ENCODE measurements at regions not wholly inside any gene's neighbourhood (a gene's known extent, or its start where the extent isn't known, plus 50 kb on each side); places are given as distances from the start of the nearest gene placed in this dataset.

GRCh38 chr16:11481987-11482386, 104.7 kb downstream of the LITAF start:
- Histone ChIP-seq H3K36me3 (ENCODE audit: insufficient read depth, low read length) (no peaks in the 10 kb centered on the region), H3K4me2 (ENCODE audit: low read length) (no peak overlapping the region), H3K27me3 (ENCODE audit: control insufficient read depth, insufficient read depth, low read length) (no peaks in the 10 kb centered on the region), H3K9ac (ENCODE audit: low read depth, low read length) (no peak overlapping the region), H3K9me3 (replicated peaks; ENCODE audit: low read length) (no peaks in the 10 kb centered on the region), H3K4me1 (ENCODE audit: control insufficient read depth, insufficient read depth, low read length) (no peaks in the 10 kb centered on the region), H3K4me3 (ENCODE audit: low read length) (no peak overlapping the region)

DNA sequence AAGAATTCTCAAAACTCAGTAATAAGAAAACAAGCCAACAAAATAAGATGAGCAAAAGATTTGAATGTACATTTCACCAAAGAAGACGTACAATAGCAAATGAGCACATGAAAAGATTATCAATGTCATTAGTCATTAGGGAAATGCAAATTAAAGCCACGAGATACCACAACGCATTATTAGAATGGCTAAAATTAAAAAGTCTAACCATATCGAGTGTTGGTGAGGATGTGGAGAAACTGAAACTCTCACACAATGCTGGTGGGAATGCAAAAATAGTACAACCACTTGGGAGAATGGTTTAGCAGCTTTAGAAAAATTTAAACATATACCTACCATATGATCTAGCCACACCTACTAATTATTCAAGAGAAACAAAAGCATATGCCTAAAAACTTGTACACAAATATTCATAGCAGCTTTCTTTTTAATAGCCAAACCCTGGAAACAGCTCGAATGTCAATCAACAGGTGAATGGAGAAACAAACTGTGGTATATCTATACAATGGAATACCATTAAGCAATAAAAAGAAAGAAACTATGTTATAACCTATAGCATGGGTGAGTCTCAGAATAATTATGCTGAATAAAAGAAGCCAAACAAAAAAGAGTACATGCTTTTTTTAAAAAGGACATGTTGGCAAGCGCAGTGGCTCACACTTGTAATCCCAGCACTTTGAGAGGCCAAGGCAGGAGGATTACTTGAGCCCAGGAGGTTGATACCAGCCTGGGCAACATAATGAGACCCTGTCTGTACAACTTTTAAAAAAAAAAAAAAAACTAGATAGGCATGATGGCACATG, 103.6 kb downstream of the LITAF start:
- no peaks in the 10 kb centered on the region for H3K36me3 ChIP-seq (ENCODE audit: insufficient read depth, low read length)
- no peak overlapping the region for H3K9ac ChIP-seq (ENCODE audit: low read depth, low read length)
- H3K27me3 ChIP-seq (ENCODE audit: control insufficient read depth, insufficient read depth, low read length), result no peaks in the 10 kb centered on the region
- no peaks in the 10 kb centered on the region for H3K4me1 ChIP-seq (ENCODE audit: control insufficient read depth, insufficient read depth, low read length)
- H3K4me2 ChIP-seq (ENCODE audit: low read length), result no peak overlapping the region
- no peak overlapping the region for H3K4me3 ChIP-seq (ENCODE audit: low read length)
- no peaks in the 10 kb centered on the region for H3K9me3 ChIP-seq (replicated peaks; ENCODE audit: low read length)

- Histone ChIP-seq H3K27me3 (ENCODE audit: control insufficient read depth, insufficient read depth, low read length) (no peaks in the 10 kb centered on the region), H3K9me3 (replicated peaks; ENCODE audit: low read length) (no peaks in the 10 kb centered on the region), H3K4me1 (ENCODE audit: control insufficient read depth, insufficient read depth, low read length) (no peaks in the 10 kb centered on the region), H3K9ac (ENCODE audit: low read depth, low read length) (no peak overlapping the region), H3K4me2 (ENCODE audit: low read length) (no peak overlapping the region), H3K4me3 (ENCODE audit: low read length) (no peak overlapping the region), H3K36me3 (ENCODE audit: insufficient read depth, low read length) (no peaks in the 10 kb centered on the region)
These were observed 101.9 kb downstream of the LITAF start for GRCh38 chr16:11484691-11485258.

DNA sequence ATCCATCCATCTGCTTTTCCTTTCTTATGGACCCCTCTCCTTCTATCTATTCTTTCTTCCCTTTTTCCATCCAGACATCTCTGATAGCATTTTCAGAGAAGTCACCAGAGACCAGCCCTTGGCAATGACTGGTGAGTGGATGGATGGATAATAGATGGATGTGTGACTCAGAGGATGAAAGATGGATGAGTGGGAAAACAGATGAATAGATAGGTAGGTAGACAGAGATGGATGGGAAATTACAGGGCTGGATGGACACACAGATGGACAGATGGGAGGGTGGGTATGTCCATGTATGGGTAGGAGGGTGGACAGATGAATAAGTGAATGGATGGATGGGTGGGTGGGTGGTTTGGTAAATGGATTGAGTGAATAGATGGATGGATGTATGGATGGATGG, 101.0 kb downstream of the LITAF start:
- no peaks in the 10 kb centered on the region for H3K36me3 ChIP-seq (ENCODE audit: insufficient read depth, low read length)
- H3K4me1 ChIP-seq (ENCODE audit: control insufficient read depth, insufficient read depth, low read length), result no peaks in the 10 kb centered on the region
- H3K9me3 ChIP-seq (replicated peaks; ENCODE audit: low read length), result no peaks in the 10 kb centered on the region
- H3K4me2 ChIP-seq (ENCODE audit: low read length), result no peak overlapping the region
- H3K4me3 ChIP-seq (ENCODE audit: low read length), result no peak overlapping the region
- no peaks in the 10 kb centered on the region for H3K27me3 ChIP-seq (ENCODE audit: control insufficient read depth, insufficient read depth, low read length)
- H3K9ac ChIP-seq (ENCODE audit: low read depth, low read length), result no peak overlapping the region

GRCh38 chr16:11487289-11487688, 99.4 kb downstream of the LITAF start:
- Histone ChIP-seq H3K36me3 (ENCODE audit: insufficient read depth, low read length) (no peaks in the 10 kb centered on the region), H3K9me3 (replicated peaks; ENCODE audit: low read length) (no peaks in the 10 kb centered on the region), H3K4me1 (ENCODE audit: control insufficient read depth, insufficient read depth, low read length) (no peaks in the 10 kb centered on the region), H3K27me3 (ENCODE audit: control insufficient read depth, insufficient read depth, low read length) (no peaks in the 10 kb centered on the region), H3K9ac (ENCODE audit: low read depth, low read length) (no peak overlapping the region), H3K4me2 (ENCODE audit: low read length) (no peak overlapping the region), H3K4me3 (ENCODE audit: low read length) (no peak overlapping the region)

- Histone ChIP-seq H3K27me3 (ENCODE audit: control insufficient read depth, insufficient read depth, low read length) (no peaks in the 10 kb centered on the region), H3K4me3 (ENCODE audit: low read length) (no peak overlapping the region)
These were observed 98.4 kb downstream of the LITAF start for GRCh38 chr16:11488304-11488703.

DNA sequence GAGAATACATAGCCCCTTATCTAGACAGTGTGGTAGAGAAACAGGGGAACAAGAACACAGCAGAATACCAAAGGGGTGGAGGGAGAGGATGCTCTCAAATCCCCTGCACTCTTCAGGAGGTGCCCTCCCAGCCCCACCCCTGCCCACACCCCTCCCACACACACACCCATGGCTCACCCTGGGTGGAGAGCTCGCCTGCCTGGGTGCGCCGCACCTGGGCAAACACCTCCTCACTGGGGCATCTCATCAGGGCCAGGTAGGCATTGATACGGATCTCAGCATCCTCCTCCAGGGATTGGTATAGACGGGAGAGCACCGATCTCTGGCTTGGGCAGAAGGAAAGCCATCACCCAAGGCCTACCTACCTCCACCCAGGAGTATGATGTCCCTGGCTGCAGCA, 95.2 kb downstream of the LITAF start:
- H3K9me3 ChIP-seq (replicated peaks; ENCODE audit: low read length), result no peaks in the 10 kb centered on the region

More at GRCh38 chr16:11488304-11488703, 98.4 kb downstream of the LITAF start:
- Histone ChIP-seq H3K4me2 (ENCODE audit: low read length) (no peak overlapping the region), H3K9ac (ENCODE audit: low read depth, low read length) (no peak overlapping the region), H3K9me3 (replicated peaks; ENCODE audit: low read length) (no peaks in the 10 kb centered on the region), H3K4me1 (ENCODE audit: control insufficient read depth, insufficient read depth, low read length) (no peaks in the 10 kb centered on the region), H3K36me3 (ENCODE audit: insufficient read depth, low read length) (no peaks in the 10 kb centered on the region)

GRCh38 chr16:11492808-11493530, 93.8 kb downstream of the LITAF start:
- Histone ChIP-seq H3K27me3 (ENCODE audit: control insufficient read depth, insufficient read depth, low read length) (no peaks in the 10 kb centered on the region), H3K4me2 (ENCODE audit: low read length) (no peak overlapping the region), H3K4me1 (ENCODE audit: control insufficient read depth, insufficient read depth, low read length) (peaks cover 29% of the 10 kb centered on the region), H3K9me3 (replicated peaks; ENCODE audit: low read length) (no peaks in the 10 kb centered on the region), H3K4me3 (ENCODE audit: low read length) (no peak overlapping the region), H3K9ac (ENCODE audit: low read depth, low read length) (no peak overlapping the region), H3K36me3 (ENCODE audit: insufficient read depth, low read length) (no peaks in the 10 kb centered on the region)

More for the DNA sequence above, 95.2 kb downstream of the LITAF start:
- no peak overlapping the region for H3K4me2 ChIP-seq (ENCODE audit: low read length)
- peaks cover 15% of the 10 kb centered on the region for H3K4me1 ChIP-seq (ENCODE audit: control insufficient read depth, insufficient read depth, low read length)
- H3K27me3 ChIP-seq (ENCODE audit: control insufficient read depth, insufficient read depth, low read length), result no peaks in the 10 kb centered on the region
- H3K9ac ChIP-seq (ENCODE audit: low read depth, low read length), result no peak overlapping the region
- no peaks in the 10 kb centered on the region for H3K36me3 ChIP-seq (ENCODE audit: insufficient read depth, low read length)
- no peak overlapping the region for H3K4me3 ChIP-seq (ENCODE audit: low read length)

DNA sequence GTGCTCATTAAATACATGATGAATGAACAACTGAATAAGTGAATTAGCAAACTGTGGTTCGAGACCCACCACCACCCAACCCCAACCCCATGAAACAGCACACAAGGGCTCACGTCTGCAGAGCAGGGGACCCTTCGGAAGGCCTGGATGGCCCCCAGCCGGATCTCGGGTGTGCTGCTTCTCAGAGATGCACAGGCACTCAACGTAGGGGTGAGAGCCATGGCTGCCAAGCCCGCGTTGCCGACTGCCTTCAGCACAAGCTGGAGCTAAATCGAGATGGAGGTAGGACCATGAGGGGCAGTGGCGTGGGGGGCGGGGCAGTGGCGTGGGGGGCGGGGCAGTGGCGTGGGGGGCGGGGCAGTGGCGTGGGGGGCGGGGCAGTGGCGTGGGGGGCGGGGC, 93.2 kb downstream of the LITAF start:
- Histone ChIP-seq H3K4me2 (ENCODE audit: low read length) (no peak overlapping the region), H3K27me3 (ENCODE audit: control insufficient read depth, insufficient read depth, low read length) (no peaks in the 10 kb centered on the region), H3K4me1 (ENCODE audit: control insufficient read depth, insufficient read depth, low read length) (peaks cover 33% of the 10 kb centered on the region), H3K4me3 (ENCODE audit: low read length) (no peak overlapping the region), H3K36me3 (ENCODE audit: insufficient read depth, low read length) (no peaks in the 10 kb centered on the region), H3K9ac (ENCODE audit: low read depth, low read length) (no peak overlapping the region), H3K9me3 (replicated peaks; ENCODE audit: low read length) (no peaks in the 10 kb centered on the region)

DNA sequence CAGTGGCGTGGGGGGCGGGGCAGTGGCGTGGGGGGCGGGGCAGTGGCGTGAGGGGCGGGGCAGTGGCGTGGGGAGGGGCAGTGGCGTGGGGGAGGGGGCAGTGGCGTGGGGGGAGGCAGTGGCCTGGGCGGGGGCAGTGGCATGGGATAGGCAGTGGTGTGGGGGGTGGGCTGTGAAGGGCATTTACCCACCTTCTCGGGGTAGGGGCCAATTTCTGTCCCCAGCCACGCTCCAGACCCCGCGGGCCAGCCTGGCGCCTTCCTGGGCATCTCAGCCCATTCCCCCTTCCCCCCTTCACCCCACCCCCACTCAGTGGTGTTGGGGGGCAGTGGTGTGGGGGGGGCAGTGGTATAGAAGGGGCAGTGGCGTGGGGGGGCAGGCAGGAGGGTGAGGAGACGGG, 92.7 kb downstream of the LITAF start:
- peaks cover 34% of the 10 kb centered on the region for H3K4me1 ChIP-seq (ENCODE audit: control insufficient read depth, insufficient read depth, low read length)
- H3K4me3 ChIP-seq (ENCODE audit: low read length), result no peak overlapping the region
- H3K9ac ChIP-seq (ENCODE audit: low read depth, low read length), result no peak overlapping the region
- H3K9me3 ChIP-seq (replicated peaks; ENCODE audit: low read length), result no peaks in the 10 kb centered on the region
- no peaks in the 10 kb centered on the region for H3K27me3 ChIP-seq (ENCODE audit: control insufficient read depth, insufficient read depth, low read length)
- no peaks in the 10 kb centered on the region for H3K36me3 ChIP-seq (ENCODE audit: insufficient read depth, low read length)
- H3K4me2 ChIP-seq (ENCODE audit: low read length), result no peak overlapping the region

DNA sequence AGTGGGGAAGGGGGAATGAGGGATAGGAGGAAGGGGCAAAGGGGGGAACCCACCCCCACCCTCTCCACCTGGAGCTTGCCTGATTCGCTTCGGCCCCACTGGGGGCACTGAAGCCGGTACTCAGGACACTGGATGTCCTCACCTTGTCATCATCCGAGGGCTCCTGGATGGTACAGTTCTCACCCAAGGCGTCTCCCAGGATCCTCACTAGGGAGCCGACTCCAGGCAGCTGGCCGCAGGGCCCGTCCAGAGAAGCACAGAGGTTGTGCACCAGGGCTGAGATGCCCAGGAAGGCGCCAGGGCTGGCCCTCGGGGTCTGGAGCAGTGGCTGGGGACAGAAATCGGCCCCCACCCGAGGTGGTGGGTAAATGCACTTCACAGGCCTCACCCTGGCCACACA, 92.3 kb downstream of the LITAF start:
- Histone ChIP-seq H3K27me3 (ENCODE audit: control insufficient read depth, insufficient read depth, low read length) (no peaks in the 10 kb centered on the region), H3K4me1 (ENCODE audit: control insufficient read depth, insufficient read depth, low read length) (peaks cover 34% of the 10 kb centered on the region), H3K9ac (ENCODE audit: low read depth, low read length) (no peak overlapping the region), H3K36me3 (ENCODE audit: insufficient read depth, low read length) (no peaks in the 10 kb centered on the region), H3K9me3 (replicated peaks; ENCODE audit: low read length) (no peaks in the 10 kb centered on the region), H3K4me2 (ENCODE audit: low read length) (no peak overlapping the region), H3K4me3 (ENCODE audit: low read length) (no peak overlapping the region)

Measured in skeletal muscle satellite cell (primary cell).